ENCODE measurements at regions not wholly inside any gene's neighbourhood (a gene's known extent, or its start where the extent isn't known, plus 50 kb on each side); places are given as distances from the start of the nearest gene placed in this dataset.

GRCh38 chr5:117249086-117249815, 674.6 kb upstream of the SEMA6A start:
- Histone ChIP-seq H3K36me3 (ENCODE audit: insufficient read depth, low read length) (no peaks in the 10 kb centered on the region), H2AFZ (ENCODE audit: low read depth, low read length) (no peak overlapping the region), H3K9ac (ENCODE audit: low read length) (no peak overlapping the region), H3K9me3 (ENCODE audit: low read length) (no peaks in the 10 kb centered on the region), H3K4me3 (ENCODE audit: low read length) (no peak overlapping the region), H3K79me2 (replicated peaks; ENCODE audit: insufficient read depth, low read length) (no peaks in the 10 kb centered on the region), H4K20me1 (ENCODE audit: insufficient read depth) (no peaks in the 10 kb centered on the region), H3K27me3 (ENCODE audit: insufficient read depth, low read depth, low read length) (no peaks in the 10 kb centered on the region), H3K27ac (ENCODE audit: low read length) (no peak overlapping the region), H3F3A (ENCODE audit: insufficient read depth, low read length, poor library complexity, severe bottlenecking) (no peaks in the 10 kb centered on the region), H3K4me2 (ENCODE audit: low read length) (no peak overlapping the region), H3K9me2 (ENCODE audit: insufficient read depth, low read length) (no peaks in the 10 kb centered on the region)
- TF ChIP-seq EZH2 (IDR thresholded peaks at IDR 0.05; ENCODE audit: borderline replicate concordance, insufficient read depth, low read length, poor library complexity, severe bottlenecking) (no peak), SMC3 (conservative IDR thresholded peaks at IDR 0.05; ENCODE audit: poor library complexity) (no peak), EP300 (conservative IDR thresholded peaks at IDR 0.05; ENCODE audit: poor library complexity, severe bottlenecking) (no peak), POLR2AphosphoS5 (IDR thresholded peaks at IDR 0.05) (no peak), REST (IDR thresholded peaks at IDR 0.05; ENCODE audit: borderline replicate concordance) (no peak), RAD21 (conservative IDR thresholded peaks at IDR 0.05) (no peak), CTCF (IDR thresholded peaks at IDR 0.05; ENCODE audit: poor library complexity, severe bottlenecking) (no peak), MXI1 (conservative IDR thresholded peaks at IDR 0.05; ENCODE audit: poor library complexity, severe bottlenecking) (no peak)

- Histone ChIP-seq H3K9ac (ENCODE audit: low read length) (no peak overlapping the region), H3K4me3 (ENCODE audit: low read length) (no peak overlapping the region), H3K79me2 (replicated peaks; ENCODE audit: insufficient read depth, low read length) (no peaks in the 10 kb centered on the region), H3K27ac (ENCODE audit: low read length) (no peak overlapping the region), H3K9me2 (ENCODE audit: insufficient read depth, low read length) (no peaks in the 10 kb centered on the region), H3K9me3 (ENCODE audit: low read length) (no peaks in the 10 kb centered on the region), H3K27me3 (ENCODE audit: insufficient read depth, low read depth, low read length) (no peaks in the 10 kb centered on the region), H3K4me2 (ENCODE audit: low read length) (no peak overlapping the region), H3F3A (ENCODE audit: insufficient read depth, low read length, poor library complexity, severe bottlenecking) (no peaks in the 10 kb centered on the region), H2AFZ (ENCODE audit: low read depth, low read length) (no peak overlapping the region), H3K36me3 (ENCODE audit: insufficient read depth, low read length) (no peaks in the 10 kb centered on the region), H4K20me1 (ENCODE audit: insufficient read depth) (no peaks in the 10 kb centered on the region)
- TF ChIP-seq MXI1 (conservative IDR thresholded peaks at IDR 0.05; ENCODE audit: poor library complexity, severe bottlenecking) (no peak), REST (IDR thresholded peaks at IDR 0.05; ENCODE audit: borderline replicate concordance) (no peak), EZH2 (IDR thresholded peaks at IDR 0.05; ENCODE audit: borderline replicate concordance, insufficient read depth, low read length, poor library complexity, severe bottlenecking) (no peak)
Measured at GRCh38 chr5:117246424-117246823, 671.8 kb upstream of the SEMA6A start.
